ENCODE measurements at regions not wholly inside any gene's neighbourhood (a gene's known extent, or its start where the extent isn't known, plus 50 kb on each side); places are given as distances from the start of the nearest gene placed in this dataset.
A peak's percentile ranks its signal among the peaks of the same experiment; 100 is the strongest.

DNA sequence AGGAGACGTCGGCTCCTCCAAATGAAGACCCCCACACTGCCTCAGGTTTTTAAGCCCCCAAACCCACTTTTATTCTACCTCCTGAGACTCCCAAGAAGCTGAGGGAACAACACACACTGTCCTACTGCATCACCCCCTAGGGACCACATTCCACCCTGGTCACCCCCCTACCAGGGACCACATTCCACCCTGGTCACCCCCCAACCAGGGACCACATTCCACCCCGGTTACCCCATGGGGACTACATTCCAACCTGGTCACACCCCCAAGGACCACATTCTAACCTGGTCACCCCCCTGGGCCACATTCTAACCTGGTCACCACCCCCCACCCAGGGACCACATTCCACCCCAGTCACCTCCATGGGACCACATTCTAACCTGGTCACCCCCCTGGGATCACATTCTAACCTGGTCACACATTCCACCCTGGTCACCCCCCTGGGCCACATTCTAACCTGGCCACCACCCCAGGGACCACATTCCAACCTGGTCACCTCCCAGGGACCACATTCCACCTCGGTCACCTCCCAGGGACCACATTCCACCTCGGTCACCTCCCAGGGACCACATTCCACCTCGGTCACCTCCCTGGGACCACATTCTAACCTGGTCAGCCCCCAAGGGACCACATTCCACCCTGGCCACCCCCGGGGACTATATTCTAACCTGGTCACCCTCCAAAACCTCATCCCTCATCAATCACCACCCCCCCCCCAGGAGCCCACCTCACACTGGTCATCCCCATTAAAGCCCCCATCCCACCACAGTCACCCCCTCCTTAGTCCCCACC, 587.6 kb downstream of the NPHP4 start:
- DNase-seq, result no peak

DNA sequence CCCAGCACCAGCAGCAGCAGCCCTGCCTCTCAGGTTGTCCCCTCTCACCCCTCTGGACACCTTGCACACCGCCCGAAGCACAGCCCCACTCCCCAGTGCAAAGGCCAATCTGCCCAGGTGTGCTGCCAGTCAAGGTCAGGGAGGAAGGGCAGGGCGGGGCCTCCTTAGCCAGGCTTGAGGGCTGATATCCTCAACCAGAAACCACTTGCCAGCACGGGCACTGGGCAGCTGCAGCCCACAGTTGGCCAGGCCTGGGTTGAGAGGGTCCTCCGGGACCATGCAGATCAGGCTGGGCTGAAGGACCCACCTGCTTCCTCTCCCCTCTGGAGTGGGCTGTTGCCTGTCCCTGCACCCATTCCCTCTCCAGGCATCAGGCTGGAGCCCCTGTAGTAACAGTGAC, 588.3 kb downstream of the NPHP4 start:
- no peak for DNase-seq

DNA sequence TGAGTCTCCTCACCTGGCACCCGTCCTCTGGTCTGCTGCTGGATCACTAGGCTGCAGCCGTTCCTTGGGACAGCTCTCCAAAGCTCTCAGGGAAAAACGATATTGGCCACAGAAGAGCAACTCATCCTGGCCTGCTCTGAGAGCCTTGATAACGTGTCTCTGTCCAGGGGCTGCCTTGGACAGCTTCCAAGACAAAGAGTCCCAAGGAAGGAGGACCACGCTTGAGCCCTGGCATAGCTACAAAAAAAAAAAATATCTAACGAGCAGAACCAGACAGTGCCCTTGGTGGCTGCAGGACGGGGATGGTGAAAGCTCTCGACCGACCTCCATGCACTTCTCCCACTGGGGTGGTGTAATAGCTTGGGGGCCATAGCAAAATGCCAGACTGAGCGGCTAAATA, 589.6 kb downstream of the NPHP4 start:
- no peak for DNase-seq

DNA sequence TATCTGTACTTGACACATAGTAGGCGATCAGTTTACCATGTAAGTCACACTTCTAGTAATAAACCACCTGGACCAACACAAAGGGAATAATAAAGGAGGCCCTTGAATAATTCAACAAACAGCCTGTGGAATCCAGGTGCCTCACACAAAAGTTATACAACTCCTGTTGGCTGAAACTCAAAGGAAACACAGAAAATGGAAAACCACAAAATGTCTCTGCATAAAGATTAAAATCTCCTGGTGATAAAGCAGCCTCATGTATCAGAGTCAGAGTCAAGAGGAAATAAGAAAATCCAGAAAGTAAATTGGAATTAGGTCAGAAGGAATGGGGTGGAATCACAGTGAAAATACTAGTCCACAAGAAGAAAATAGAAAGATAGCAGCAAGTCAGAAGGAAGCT, 592.5 kb downstream of the NPHP4 start:
- DNase-seq, result no peak

DNA sequence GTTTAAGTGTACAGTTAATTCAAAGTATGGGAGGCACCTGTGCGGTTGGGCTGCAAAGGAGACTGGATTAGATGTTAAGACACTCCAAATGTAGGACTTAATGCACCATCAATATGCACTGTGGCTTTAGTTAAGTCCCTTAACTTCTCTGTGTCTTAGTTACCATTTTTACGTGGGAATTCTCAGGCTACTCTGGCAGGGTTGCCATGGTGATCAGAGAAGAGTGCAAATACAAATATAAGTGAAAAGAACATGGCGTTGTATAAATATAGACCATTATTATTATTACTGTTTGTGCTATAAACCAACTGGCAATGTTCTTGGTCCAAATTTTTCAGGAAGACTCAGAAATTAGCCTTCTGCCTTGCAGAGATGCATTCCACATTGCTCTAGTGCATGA, 595.6 kb downstream of the NPHP4 start:
- DNase-seq, result no peak

DNA sequence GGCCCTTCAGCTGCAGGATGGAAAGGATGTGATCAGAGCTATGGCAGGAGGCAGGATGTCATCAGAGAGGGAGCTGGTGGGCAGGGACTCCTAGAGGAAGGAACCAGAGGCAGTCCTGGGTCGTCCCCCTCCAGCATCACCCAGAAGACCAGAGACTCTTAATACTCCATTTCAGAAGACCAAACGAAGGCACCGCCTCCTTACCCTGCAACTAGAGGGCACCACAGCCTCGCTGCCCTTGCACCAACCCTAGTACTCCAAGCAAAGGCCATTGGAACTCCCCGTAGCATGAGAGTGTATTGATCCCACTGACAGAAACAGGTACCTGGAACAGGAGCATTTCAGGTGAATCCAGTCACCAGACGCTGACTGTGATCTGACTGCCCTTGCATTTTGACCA, 598.1 kb downstream of the NPHP4 start:
- DNase-seq, result no peak

DNA sequence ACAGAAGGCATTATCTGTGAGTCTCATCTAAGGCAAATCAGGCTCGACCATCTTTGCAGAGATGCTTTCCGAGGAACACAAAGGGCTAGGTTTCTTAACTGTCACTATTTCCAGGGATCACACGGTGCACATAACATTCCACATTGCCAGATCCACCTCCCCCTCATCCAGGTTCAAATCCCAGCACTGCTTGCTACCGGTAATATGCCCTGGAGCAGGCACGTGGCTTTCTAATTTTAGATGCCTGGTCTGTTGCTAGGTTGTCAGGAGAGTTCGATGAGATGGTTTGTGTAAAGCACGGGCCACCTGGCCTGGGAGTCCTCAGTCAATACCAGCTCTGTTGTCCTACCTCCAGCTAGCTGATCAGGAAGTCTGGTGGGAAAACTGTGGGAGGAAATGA, 598.6 kb downstream of the NPHP4 start:
- DNase-seq, result no peak

DNA sequence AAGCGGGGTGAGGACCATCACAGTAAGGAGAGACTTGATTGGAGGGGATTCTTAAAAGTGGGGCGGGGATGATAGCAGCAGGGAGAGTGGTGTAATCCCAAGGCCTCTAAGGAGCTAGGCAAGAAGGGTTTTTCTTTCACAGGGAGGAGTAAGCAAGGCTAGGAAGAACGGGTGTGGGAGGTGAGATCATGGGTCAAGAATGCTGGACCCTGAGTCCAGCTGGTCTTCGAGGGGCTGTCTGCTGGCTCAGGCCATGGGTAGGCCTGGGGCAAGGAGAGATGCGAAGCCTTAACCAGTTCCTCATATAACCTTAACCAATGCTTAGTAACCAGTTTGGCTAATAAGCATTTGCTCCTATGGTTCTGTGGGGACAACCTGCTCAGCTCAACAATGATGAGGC, 599.1 kb downstream of the NPHP4 start:
- no peak for DNase-seq

DNA sequence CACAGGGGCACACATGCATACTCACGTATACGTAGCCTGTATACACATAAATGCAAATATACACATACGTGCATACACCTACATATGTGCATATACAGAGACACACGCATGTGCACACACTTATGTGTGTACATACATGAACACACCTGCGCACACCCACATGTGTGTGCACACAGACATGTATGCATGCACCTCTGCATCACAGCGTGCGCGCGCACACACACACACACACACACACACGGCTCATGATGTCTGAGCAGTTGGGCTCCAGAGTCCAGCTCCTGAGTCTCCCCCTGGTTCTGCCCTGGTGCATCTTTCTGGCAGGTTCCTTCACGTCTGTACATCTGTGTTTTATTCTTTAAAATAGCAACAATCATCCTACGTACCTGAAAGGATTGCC, 600.5 kb downstream of the NPHP4 start:
- DNase-seq, result no peak

DNA sequence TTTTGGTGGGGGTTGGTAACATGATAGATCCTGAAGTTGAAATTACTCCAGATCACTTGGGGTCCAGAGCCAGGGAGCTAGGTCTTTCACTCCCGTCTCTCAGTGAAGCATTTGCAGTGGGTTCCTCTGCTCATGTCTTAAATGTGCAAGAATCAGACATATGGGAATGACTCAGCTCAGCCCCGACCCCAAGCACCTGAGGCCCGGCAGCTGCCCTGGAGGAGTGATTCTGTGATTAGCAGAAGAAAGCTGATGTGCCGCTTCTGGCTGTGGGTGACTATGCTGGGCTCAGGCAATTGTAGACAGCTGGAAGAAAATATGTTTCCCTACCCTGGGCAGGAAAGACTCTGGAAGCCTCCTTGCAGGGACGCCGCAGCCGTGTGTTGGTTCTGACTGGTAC, 601.7 kb downstream of the NPHP4 start:
- DNase-seq, result no peak

DNA sequence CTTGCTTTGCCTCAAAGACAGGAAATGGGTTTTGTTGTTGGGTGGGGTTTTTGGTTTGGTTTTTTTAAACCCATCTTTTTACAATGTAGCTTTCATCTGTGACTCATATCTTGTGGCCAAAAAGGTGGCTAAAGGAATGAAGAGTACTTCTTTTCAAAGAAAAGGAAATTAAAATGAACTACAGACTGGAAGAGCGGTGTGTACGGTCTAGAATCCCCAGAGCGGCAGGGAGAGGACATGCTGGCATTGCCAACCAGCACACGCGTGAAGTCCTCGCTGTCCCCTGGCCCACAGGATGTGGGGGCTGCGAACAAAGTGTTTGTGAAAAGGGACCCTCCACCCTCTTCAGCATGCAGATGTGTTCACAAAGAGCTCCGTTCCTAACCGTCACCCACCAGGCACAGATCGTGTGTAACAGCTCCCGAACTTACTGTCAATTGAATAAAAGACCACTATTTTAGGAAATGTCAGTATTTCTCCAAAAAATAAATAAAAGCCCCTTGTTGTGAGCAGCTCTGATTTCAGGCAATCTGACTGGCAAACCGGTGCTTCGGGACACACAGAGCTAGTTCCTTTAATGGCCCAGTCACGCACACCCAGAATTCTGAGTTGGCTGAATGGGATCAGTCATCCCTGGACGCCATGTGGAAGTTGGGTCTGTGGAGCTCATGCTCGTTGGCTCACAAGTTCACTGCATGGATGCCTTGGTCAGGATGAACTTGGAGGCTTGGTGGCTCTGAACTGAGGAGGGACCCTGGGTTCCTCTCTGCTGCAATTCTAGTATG, 602.9 kb downstream of the NPHP4 start:
- no peak for DNase-seq

DNA sequence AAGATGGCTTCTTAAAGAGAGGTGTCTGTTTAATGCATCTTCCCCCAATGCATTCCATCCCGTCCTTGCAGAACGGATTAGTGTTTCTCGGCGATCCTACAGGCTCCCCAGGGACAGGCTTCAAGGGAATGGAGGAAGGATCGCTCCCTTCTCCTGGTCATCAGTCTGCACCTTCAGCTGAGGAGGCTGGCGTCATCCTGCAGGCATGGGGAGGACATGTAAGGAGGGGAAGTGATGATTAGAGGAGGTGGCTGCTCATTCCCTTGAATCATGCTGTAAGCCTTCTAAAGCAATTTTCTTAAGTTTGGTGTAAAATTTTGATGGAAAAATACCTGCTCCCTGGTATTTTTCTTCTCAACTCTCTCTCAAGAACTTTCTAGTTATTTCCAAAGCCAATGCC, 603.6 kb downstream of the NPHP4 start:
- peak; percentile 6 for DNase-seq

DNA sequence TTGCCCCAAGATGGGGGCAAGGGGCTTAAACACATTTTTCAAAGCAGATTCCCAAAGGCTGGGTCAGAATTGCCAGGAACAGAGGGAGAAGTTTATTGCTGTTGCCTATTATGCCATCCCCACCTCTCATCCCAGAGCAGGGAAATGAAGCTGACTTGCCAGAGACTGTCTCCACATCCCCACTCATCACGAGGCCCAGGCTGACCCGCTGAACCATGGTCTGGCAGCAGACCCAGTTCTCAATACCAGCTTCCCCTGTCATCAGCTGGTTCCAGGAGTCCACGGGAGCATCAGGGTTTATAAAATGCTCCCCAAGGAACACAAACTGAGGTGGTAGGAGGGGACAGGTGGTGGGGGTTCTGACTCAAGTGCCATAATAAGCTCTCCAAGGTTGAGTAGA, 605.9 kb downstream of the NPHP4 start:
- DNase-seq, result no peak

DNA sequence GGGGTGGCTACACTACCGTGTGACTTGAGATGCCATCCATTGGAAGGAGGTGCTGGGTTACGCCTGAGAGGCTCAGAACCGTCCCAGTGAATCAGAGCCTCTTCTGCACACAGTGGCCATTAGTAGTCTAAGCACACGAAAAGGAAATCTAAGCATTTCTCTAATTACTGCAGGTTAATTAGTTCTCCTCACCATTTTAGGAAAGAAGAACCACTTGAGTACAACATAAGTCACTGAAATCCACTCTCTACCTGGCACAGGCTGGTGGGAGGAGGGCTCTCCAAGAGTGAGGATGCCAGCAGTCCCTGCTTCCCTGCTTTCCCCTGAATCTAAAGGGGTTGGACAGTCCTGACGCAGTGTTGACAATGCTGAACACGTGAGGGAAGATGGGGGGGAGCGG, 606.3 kb downstream of the NPHP4 start:
- DNase-seq, result no peak

DNA sequence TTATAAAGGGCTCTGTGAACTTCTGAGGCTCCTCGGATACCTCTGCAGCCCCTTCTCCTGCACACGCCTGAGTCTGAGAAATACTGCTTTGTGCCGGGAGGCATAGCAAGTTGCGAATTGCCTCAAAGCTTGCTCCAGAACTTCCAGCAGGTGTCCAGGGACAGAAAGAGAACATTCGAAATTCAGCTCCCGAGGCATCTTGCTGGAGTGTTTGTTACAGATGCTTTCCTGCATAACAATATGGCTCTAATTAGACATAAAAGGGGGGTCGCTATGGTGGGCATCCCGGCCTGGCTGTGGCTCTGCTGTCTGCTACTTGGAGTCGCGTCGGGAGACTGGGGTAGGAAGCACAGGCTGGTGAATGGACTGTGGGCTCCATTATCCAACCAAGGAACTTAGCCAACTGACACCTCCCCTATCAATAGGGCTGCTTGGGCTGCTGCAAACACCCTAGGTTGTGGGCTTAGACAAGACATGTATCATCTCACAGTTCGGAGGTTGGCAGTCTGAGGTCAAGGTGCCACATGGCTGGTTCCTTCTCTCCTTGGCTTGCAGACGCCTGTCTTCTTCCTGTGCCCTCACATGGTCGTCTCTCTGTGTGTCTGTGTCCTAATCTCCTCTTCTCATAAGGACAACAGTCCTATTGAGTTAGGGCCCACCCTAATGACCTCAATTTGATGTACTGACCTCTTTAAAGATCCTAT, 607.0 kb downstream of the NPHP4 start:
- DNase-seq, result no peak

DNA sequence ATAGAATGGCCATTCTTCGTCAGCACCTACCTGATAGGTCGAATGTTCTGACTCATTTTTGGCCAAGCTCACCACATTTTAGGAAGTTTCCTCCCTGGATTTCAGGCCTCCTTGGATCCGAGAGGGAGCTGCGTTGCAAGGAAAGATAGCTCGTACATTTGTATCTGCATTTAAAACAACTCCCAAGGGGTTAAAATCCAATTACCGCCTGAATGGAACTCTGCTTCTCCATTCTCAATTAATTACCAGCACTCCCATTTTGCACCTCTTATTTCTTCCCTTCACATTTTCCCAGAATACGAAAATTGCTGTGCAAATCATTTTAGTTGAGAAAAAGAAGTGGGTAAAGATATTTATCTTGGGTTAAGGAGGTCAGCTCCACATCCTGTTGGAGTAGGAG, 610.7 kb downstream of the NPHP4 start:
- DNase-seq, result no peak

DNA sequence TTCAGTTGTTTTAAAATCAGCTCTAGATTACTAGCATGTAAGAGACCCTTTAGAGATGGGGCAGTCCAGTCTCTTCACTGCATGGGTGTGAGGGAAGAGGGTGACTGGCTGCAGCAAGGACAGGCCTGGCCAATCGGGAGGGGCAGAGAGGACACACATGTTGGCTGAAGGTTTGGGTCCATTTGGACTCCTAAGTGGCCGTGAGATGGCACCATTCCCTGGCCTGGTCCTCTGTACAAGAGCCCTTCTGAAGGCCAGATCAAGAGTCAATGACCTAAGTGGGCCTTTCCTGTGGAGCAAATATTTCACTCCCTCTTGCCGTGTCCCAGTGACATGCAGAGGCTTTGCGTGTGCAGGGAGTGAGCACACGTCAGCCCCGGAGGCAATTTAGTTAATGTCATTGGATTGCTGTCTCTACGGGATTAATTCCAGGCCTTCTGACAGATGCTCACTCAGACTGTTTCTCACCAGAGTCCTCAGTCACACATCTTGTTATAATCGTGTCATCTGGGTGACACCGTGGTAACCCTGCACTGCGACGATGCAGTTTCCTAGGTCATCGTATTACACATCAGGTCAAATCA, 613.0 kb downstream of the NPHP4 start:
- DNase-seq, result no peak

DNA sequence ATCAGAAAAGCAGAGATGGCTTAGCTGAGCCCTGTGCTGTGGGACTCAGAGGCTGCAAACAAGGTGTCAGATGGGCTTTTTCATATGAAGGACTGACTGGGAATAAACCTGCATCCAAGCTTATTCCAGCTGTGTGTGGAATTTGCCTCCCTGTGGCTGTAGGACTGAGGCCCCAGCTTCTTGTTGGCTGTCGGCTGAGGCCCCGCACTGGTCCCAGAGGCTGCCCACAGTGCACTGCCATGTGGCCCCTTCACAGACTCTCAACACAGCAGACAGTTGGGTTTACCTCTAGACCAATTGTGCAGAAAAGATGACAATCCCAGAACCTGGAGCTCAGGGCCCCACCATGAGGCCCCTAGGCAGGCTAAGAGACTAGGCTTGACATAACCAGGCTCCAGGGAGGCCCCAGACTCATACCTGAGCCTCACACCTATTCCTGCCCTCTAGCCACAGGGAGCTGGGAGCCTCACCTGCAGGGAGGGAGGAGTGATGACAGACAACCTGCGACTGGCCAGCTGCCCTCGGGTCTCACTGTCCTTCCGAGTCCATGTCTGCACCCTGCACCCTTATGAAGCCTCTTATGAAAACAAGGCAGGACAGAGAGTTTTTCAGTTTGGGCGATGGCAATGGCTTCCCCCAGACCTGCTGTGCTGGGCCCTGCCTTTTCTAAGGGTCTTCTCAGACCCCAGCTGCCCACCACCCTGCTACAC, 615.5 kb downstream of the NPHP4 start:
- DNase-seq, result no peak

DNA sequence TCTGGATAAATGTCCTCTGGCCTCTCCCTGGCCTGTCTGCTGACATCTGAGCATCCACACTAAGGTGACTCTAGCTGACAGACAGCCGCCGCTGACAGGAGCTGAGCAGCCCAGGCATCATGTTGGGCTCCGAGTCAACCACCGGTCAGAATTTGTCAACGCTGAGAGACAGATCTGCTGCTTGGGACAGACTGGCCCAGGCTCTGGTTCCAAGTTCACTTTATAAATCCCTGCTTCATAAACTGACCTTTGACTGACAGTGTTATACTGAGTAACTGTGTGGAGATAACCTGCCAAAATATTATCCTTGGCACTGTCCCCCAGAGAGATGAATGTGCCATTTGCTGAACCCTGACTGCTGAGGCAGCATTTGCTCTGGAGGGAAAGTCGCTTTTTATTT, 616.7 kb downstream of the NPHP4 start:
- DNase-seq, result no peak

DNA sequence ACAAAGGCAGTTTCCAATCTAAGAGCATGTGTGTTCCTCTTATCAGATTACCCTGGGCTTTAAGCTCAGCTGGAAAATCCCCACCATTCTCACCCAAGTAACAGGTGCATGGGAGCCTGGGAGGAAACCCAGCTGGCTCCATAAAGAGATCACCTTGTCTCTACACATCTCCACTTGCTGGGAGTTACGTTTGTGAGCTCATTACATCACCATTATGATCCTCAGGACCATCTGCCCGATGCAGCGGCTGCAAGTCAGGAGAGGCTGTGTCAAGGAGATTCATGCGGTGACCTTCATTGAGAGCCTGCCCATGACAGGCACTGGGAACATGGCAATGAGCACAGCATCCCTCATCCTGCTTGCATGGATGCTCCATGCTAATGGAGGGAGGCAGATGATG, 618.0 kb downstream of the NPHP4 start:
- DNase-seq, result no peak

DNA sequence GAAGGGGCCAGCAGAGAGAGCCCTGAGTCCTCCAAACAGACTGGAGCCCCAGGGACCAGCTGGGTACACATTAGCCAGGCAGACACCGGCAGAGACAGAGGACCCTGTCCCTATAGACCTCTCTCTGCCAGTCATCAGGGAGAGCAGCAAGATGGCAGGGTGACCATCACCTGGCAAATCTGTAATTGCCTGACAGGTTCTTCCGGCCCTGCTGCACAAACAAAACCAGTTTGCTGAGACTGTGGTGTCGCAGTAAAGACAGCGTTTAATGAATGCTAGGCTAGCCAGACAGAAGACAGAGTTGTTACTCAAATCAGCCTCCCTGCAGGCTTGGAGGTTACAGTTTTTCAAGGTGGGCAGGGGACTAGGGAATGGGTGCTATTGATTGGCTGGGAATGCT, 618.9 kb downstream of the NPHP4 start:
- no peak for DNase-seq

DNA sequence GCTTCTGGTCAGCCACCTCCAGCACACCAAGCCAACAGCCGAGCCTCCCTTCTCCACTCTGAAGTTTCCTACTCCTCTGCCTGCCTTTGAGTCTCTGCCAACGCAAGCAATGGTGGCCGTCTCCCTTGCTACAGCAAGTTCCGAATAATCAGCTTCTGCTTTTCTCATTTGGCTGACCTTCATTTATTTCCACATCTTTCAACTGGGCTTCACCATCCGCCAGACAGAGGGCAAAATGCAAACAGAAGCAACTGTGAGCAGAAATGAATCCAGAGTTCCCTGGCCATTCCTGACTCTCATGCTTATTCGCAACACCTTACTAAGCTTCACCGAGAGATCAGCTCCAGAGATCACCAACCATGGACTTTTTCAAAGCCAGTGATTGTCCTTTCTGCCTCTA, 621.0 kb downstream of the NPHP4 start:
- DNase-seq, result no peak

DNA sequence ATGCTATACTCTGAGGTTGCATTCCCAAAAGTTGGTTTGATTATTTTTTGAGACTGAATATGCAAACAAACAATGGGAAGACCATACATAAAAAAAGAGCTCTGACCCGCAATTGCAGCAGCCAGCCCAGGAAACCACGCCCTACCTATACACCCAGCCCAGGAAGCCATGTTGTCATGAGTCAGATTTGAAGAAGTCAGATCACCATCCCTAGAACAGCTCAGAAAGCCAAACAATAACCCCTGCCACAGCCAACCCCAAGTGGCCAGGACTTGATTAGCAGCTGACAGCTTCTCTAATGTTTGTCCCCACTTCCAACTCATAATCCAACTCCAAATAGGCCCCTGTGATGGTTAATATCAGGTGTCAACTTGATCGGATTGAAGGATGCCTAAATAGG, 621.9 kb downstream of the NPHP4 start:
- DNase-seq, result peak; percentile 28
